CD14-positive monocyte (primary cell): ENCODE measurements at regions not wholly inside any gene's neighbourhood (a gene's known extent, or its start where the extent isn't known, plus 50 kb on each side); places are given as distances from the start of the nearest gene placed in this dataset.

Experiments
- DNase-seq, 3 donors: peaks; one replicate each; pipeline ENCODE4 v3.0.0-alpha.2; 2011 to 2022
- H2AFZ ChIP-seq: 2 replicates; pipeline ENCODE4 v1.6.0; 2012; ENCODE audit warnings: mild to moderate bottlenecking, low read depth, low read length, inconsistent platforms; ENCODE audit not compliant: insufficient read depth, poor library complexity, severe bottlenecking
- H3K27ac ChIP-seq, 2 donors: 1 replicate in 1 of 2; 2 replicates in 1 of 2; pipeline ENCODE4 v1.5.1; 2012 to 2013; ENCODE audit warnings: low read length in 2 of 2, control low read depth in 1 of 2, inconsistent platforms in 1 of 2, low read depth in 1 of 2, mild to moderate bottlenecking in 1 of 2
- H3K27me3 ChIP-seq, 2 donors: one replicate each; pipeline versions ENCODE4 v1.6.0 to v1.6.1; 2011 to 2013; ENCODE audit warnings: low read length in 2 of 2; ENCODE audit not compliant: control insufficient read depth in 2 of 2, insufficient read depth in 2 of 2
- H3K36me3 ChIP-seq, 2 donors: replicated peaks in 1 of 2; 1 replicate in 1 of 2; 2 replicates in 1 of 2; pipeline versions ENCODE4 v1.5.1 to v1.6.1; 2012 to 2013; ENCODE audit warnings: low read length in 2 of 2, control low read depth in 1 of 2, inconsistent platforms in 1 of 2, mild to moderate bottlenecking in 1 of 2; ENCODE audit not compliant: insufficient read depth in 2 of 2, control insufficient read depth in 1 of 2
- H3K4me1 ChIP-seq, 2 donors: 1 replicate in 1 of 2; 2 replicates in 1 of 2; pipeline versions ENCODE4 v1.5.1 to v1.6.1; 2012 to 2013; ENCODE audit warnings: low read length in 2 of 2, control low read depth in 1 of 2, inconsistent platforms in 1 of 2, mild to moderate bottlenecking in 1 of 2, moderate library complexity in 1 of 2; ENCODE audit not compliant: insufficient read depth in 2 of 2, control insufficient read depth in 1 of 2
- H3K4me2 ChIP-seq: replicated peaks from 2 replicates; pipeline ENCODE3; 2012; ENCODE audit warnings: low read length, moderate library complexity, mild to moderate bottlenecking; ENCODE audit not compliant: poor library complexity, severe bottlenecking; ENCODE audit errors: extremely low read depth
- H3K4me3 ChIP-seq, 3 experiments: fragments of 200-600 bp in 1 of 3; sonication (generic) in 1 of 3; replicated peaks in 1 of 3; 1 replicate in 2 of 3; 2 replicates in 1 of 3; pipeline ENCODE4 v1.5.1; 2011 to 2013; ENCODE audit warnings: low read length in 3 of 3, mild to moderate bottlenecking in 3 of 3, control low read depth in 2 of 3, low read depth in 2 of 3, inconsistent platforms in 1 of 3, moderate library complexity in 1 of 3
- H3K79me2 ChIP-seq: 2 replicates; pipeline ENCODE4 v1.6.0; 2012; ENCODE audit warnings: mild to moderate bottlenecking, control low read depth, inconsistent platforms, low read length, moderate library complexity; ENCODE audit not compliant: insufficient read depth
- H3K9ac ChIP-seq: 2 replicates; pipeline ENCODE4 v1.6.0; 2017; ENCODE audit warnings: low read length, mild to moderate bottlenecking; ENCODE audit not compliant: insufficient read depth, poor library complexity, severe bottlenecking
- H3K9me3 ChIP-seq, 2 donors: replicated peaks in 1 of 2; 1 replicate in 1 of 2; 2 replicates in 1 of 2; pipeline versions ENCODE4 v1.5.1 to v1.6.1; 2012 to 2013; ENCODE audit warnings: low read length in 2 of 2, control low read depth in 1 of 2; ENCODE audit not compliant: control insufficient read depth in 1 of 2, insufficient read depth in 1 of 2
- H4K20me1 ChIP-seq: 2 replicates; pipeline ENCODE4 v1.6.0; 2012; ENCODE audit warnings: mild to moderate bottlenecking, low read length, control low read depth, moderate library complexity; ENCODE audit not compliant: insufficient read depth
- H3K27ac Mint-ChIP-seq, 7 donors: one replicate each; pipeline ENCODE4 v1.8.0; 2020; ENCODE audit warnings: mild to moderate bottlenecking in 7 of 7, mixed read lengths in 7 of 7, moderate library complexity in 6 of 7, inconsistent platforms in 2 of 7
- H3K27me3 Mint-ChIP-seq, 3 donors: one replicate each; pipeline ENCODE4 v1.8.0; 2021 to 2022; ENCODE audit warnings: low read depth in 3 of 3, mild to moderate bottlenecking in 3 of 3, mixed read lengths in 3 of 3, moderate library complexity in 3 of 3, inconsistent platforms in 1 of 3
- H3K36me3 Mint-ChIP-seq, 2 donors: one replicate each; pipeline ENCODE4 v1.8.0; 2020; ENCODE audit warnings: mixed read lengths in 2 of 2, inconsistent platforms in 1 of 2, mild to moderate bottlenecking in 1 of 2
- H3K4me1 Mint-ChIP-seq: one replicate; pipeline ENCODE4 v1.8.0; 2020; ENCODE audit warnings: mild to moderate bottlenecking, mixed read lengths
- H3K4me3 Mint-ChIP-seq, 2 donors: one replicate each; pipeline ENCODE4 v1.8.0; 2020; ENCODE audit warnings: mild to moderate bottlenecking in 2 of 2, mixed read lengths in 2 of 2, moderate library complexity in 1 of 2
- H3K9me3 Mint-ChIP-seq, 7 donors: one replicate each; pipeline ENCODE4 v1.8.0; 2020 to 2022; ENCODE audit warnings: mixed read lengths in 7 of 7, mild to moderate bottlenecking in 6 of 7, moderate library complexity in 6 of 7, inconsistent platforms in 2 of 7
- whole genome bisulfite sequencing: methylation state at CpG from one replicate; pipeline ENCODE4 v1.1.5; 2013; ENCODE audit warnings: missing lambda C conversion rate; ENCODE audit not compliant: insufficient coverage; 5-methylcytosine and 5-hydroxymethylcytosine counted together
- intact Hi-C, 2 donors: fragments of 100-400 bp; cut with micrococcal nuclease; formaldehyde crosslinking; loops; one replicate each; pipeline versions ENCODE4 v1.15.0 to v1.15.1; 2023
- TF ChIP-seq, protein P1 (sequence below): fragments of 200-600 bp; IDR thresholded peaks from one replicate; pipeline ENCODE4 v1.8.0; 2022; ENCODE audit warnings: antibody characterized with exemption, mild to moderate bottlenecking

DNA sequence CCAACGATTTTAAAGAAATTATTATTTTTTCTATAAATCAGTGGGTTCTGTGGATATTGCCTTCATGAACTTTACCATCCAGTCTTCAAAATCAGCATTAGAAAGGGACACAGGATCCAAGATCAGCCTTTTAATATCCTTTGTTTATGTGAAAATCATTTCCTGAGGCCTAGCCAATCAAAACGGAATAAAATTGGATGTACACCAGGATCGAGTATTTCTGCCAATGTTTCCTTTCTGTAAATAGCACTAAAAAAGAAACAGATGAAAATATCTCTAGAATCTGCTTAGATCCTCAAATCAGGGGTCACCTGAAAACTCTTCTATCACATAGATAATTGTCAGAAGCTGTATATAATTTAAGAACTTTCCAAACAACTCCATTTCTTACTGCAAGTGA is 1598.5 kb downstream of the LRRC4C start:
- no peaks in the 10 kb centered on the region for H3K36me3 ChIP-seq
- H2AFZ ChIP-seq = no peak overlapping the region
- H3K79me2 ChIP-seq = no peaks in the 10 kb centered on the region
- no peak for DNase-seq
- no peak overlapping the region for H3K4me2 ChIP-seq
- no peaks in the 10 kb centered on the region for H3K27me3 ChIP-seq
- no peaks in the 10 kb centered on the region for H3K27me3 Mint-ChIP-seq
- H3K9me3 ChIP-seq = peaks cover 4 to 6% of the 10 kb centered on the region in 2 donors
- H3K4me1 ChIP-seq = no peaks in the 10 kb centered on the region
- no peak overlapping the region for H3K9ac ChIP-seq
- no peaks in the 10 kb centered on the region for H3K36me3 Mint-ChIP-seq
- H3K4me3 Mint-ChIP-seq = no peak overlapping the region
- no peak overlapping the region for H3K27ac Mint-ChIP-seq
- WGBS = no CpG with 5 or more reads among the region's 3 CpGs
- no peak overlapping the region for H3K27ac ChIP-seq
- no peaks in the 10 kb centered on the region for H3K4me1 Mint-ChIP-seq
- TF ChIP-seq, protein P1, sequence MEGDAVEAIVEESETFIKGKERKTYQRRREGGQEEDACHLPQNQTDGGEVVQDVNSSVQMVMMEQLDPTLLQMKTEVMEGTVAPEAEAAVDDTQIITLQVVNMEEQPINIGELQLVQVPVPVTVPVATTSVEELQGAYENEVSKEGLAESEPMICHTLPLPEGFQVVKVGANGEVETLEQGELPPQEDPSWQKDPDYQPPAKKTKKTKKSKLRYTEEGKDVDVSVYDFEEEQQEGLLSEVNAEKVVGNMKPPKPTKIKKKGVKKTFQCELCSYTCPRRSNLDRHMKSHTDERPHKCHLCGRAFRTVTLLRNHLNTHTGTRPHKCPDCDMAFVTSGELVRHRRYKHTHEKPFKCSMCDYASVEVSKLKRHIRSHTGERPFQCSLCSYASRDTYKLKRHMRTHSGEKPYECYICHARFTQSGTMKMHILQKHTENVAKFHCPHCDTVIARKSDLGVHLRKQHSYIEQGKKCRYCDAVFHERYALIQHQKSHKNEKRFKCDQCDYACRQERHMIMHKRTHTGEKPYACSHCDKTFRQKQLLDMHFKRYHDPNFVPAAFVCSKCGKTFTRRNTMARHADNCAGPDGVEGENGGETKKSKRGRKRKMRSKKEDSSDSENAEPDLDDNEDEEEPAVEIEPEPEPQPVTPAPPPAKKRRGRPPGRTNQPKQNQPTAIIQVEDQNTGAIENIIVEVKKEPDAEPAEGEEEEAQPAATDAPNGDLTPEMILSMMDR = no peak
- no peaks in the 10 kb centered on the region for H4K20me1 ChIP-seq
- peaks cover 0 to 4% (median 0%) of the 10 kb centered on the region in 7 donors for H3K9me3 Mint-ChIP-seq
- intact Hi-C loops = no loop called here
- H3K4me3 ChIP-seq = no peak overlapping the region

DNA sequence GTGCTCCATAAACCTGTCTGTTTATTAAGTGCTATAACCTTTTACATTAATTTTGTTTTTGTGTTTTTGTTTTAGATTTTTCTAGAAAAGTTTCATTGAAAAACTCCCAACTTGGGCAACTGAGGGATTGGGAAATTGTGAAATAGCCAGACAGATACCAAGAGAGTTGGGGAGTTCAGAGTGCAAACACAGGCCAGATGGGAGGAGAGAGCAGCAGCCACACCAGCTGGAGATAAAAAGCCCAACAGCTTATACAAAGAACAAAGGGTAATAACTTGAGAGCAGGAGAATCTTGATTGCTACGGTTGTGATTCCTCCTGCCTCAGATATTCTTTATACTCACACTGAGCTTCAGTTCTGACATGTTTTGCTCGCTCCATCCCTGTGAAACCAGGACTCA is 1642.2 kb downstream of the LRRC4C start:
- no CpG with 5 or more reads among the region's 2 CpGs for WGBS
- TF ChIP-seq, protein P1 = no peak
- Mint-ChIP-seq H3K4me1 (no peaks in the 10 kb centered on the region), H3K4me3 (no peak overlapping the region), H3K36me3 (no peaks in the 10 kb centered on the region), H3K27ac (no peak overlapping the region), H3K9me3 (peaks cover 15 to 28% (median 22%) of the 10 kb centered on the region in 7 donors), H3K27me3 (no peaks in the 10 kb centered on the region)
- no peaks in the 10 kb centered on the region for H3K4me1 ChIP-seq
- no peaks in the 10 kb centered on the region for H3K27me3 ChIP-seq
- no peaks in the 10 kb centered on the region for H4K20me1 ChIP-seq
- H3K4me3 ChIP-seq = no peak overlapping the region
- no peak overlapping the region for H3K27ac ChIP-seq
- no peaks in the 10 kb centered on the region for H3K79me2 ChIP-seq
- H2AFZ ChIP-seq = no peak overlapping the region
- H3K9me3 ChIP-seq = peaks cover 8 to 12% of the 10 kb centered on the region in 2 donors
- intact Hi-C loops = no loop called here
- H3K4me2 ChIP-seq = no peak overlapping the region
- no peak for DNase-seq
- H3K36me3 ChIP-seq = no peaks in the 10 kb centered on the region
- no peak overlapping the region for H3K9ac ChIP-seq
